Lower lobe of right lung (tissue), 2 donors: ENCODE measurements at regions not wholly inside any gene's neighbourhood (a gene's known extent, or its start where the extent isn't known, plus 50 kb on each side); places are given as distances from the start of the nearest gene placed in this dataset.
A peak's percentile ranks its signal among the peaks of the same experiment; 100 is the strongest.

Experiments used
- ATAC-seq, 2 donors: fragments of 200-7000 bp; cut with Tn5 transposase; one replicate each; pipeline ENCODE4 v1.9.1; 2020 to 2022; ENCODE audit warnings: mild to moderate bottlenecking in 2 of 2, moderate library complexity in 2 of 2
- DNase-seq: peaks from one replicate; pipeline ENCODE4 v3.0.0-alpha.2; 2020
- H3K27ac ChIP-seq: fragments of 200-600 bp; one replicate; pipeline ENCODE4 v1.8.0; 2022
- H3K27me3 ChIP-seq: fragments of 200-600 bp; one replicate; pipeline ENCODE4 v1.8.0; 2022; ENCODE audit warnings: low read depth
- H3K36me3 ChIP-seq: fragments of 200-600 bp; one replicate; pipeline ENCODE4 v1.8.0; 2022; ENCODE audit warnings: mild to moderate bottlenecking
- H3K4me1 ChIP-seq: fragments of 200-600 bp; one replicate; pipeline ENCODE4 v1.8.0; 2022
- H3K4me3 ChIP-seq: fragments of 200-600 bp; one replicate; pipeline ENCODE4 v1.8.0; 2022; ENCODE audit warnings: mild to moderate bottlenecking
- H3K9me3 ChIP-seq: fragments of 200-600 bp; one replicate; pipeline ENCODE4 v1.8.0; 2022
- CTCF ChIP-seq: fragments of 200-600 bp; IDR thresholded peaks from one replicate; pipeline ENCODE4 v1.8.0; 2022; ENCODE audit warnings: antibody characterized with exemption, mild to moderate bottlenecking
- intact Hi-C: fragments of 100-400 bp; cut with DNase I; formaldehyde crosslinking; loops from one replicate; pipeline ENCODE4 v1.11.0; 2022
- donor health status: DM: no; HTN: yes; CAD: no; lungs with severe emphysema.

- intact Hi-C loops, result no loop called here
- ATAC-seq, result no peak
- DNase-seq, result no peak
- Histone ChIP-seq H3K9me3 (no peaks in the 10 kb centered on the region), H3K4me3 (no peak overlapping the region), H3K4me1 (no peaks in the 10 kb centered on the region), H3K36me3 (no peaks in the 10 kb centered on the region), H3K27me3 (no peaks in the 10 kb centered on the region), H3K27ac (no peak overlapping the region)
- no peak for TF ChIP-seq CTCF
These were observed 303.0 kb downstream of the MSX2 start for GRCh38 chr5:175027390-175027789.

GRCh38 chr5:175025077-175025476, 300.7 kb downstream of the MSX2 start:
- TF ChIP-seq CTCF, result no peak
- H3K27me3 ChIP-seq, result no peaks in the 10 kb centered on the region
- H3K4me1 ChIP-seq, result no peaks in the 10 kb centered on the region
- no peak for DNase-seq
- intact Hi-C loops, result no loop called here
- no peak for ATAC-seq
- no peak overlapping the region for H3K27ac ChIP-seq
- H3K9me3 ChIP-seq, result no peaks in the 10 kb centered on the region
- no peak overlapping the region for H3K4me3 ChIP-seq
- H3K36me3 ChIP-seq, result no peaks in the 10 kb centered on the region

- peak in 1 of 2 donors; percentile 23 for ATAC-seq
- no peak for DNase-seq
- H3K27ac ChIP-seq, result no peak overlapping the region
- intact Hi-C loops, result no loop called here
- no peaks in the 10 kb centered on the region for H3K27me3 ChIP-seq
- H3K4me1 ChIP-seq, result no peaks in the 10 kb centered on the region
- TF ChIP-seq CTCF, result no peak
- H3K36me3 ChIP-seq, result no peaks in the 10 kb centered on the region
- H3K4me3 ChIP-seq, result no peak overlapping the region
- no peaks in the 10 kb centered on the region for H3K9me3 ChIP-seq
These were observed 297.7 kb downstream of the MSX2 start for GRCh38 chr5:175021841-175022625.

GRCh38 chr5:175021321-175021720, 296.9 kb downstream of the MSX2 start:
- no peak for TF ChIP-seq CTCF
- no peaks in the 10 kb centered on the region for H3K9me3 ChIP-seq
- ATAC-seq, result no peak
- no peak overlapping the region for H3K4me3 ChIP-seq
- H3K27me3 ChIP-seq, result no peaks in the 10 kb centered on the region
- no peak overlapping the region for H3K27ac ChIP-seq
- no peaks in the 10 kb centered on the region for H3K36me3 ChIP-seq
- no peak for DNase-seq
- intact Hi-C loops, result no loop called here
- H3K4me1 ChIP-seq, result no peaks in the 10 kb centered on the region

GRCh38 chr5:175015028-175015685, 290.8 kb downstream of the MSX2 start:
- no peak for TF ChIP-seq CTCF
- Histone ChIP-seq H3K4me3 (no peak overlapping the region), H3K27me3 (no peaks in the 10 kb centered on the region), H3K4me1 (no peaks in the 10 kb centered on the region), H3K27ac (no peak overlapping the region), H3K36me3 (no peaks in the 10 kb centered on the region), H3K9me3 (no peaks in the 10 kb centered on the region)
- no peak for ATAC-seq
- intact Hi-C loops, result no loop called here
- no peak for DNase-seq
